ENCODE measurements at regions not wholly inside any gene's neighbourhood (a gene's known extent, or its start where the extent isn't known, plus 50 kb on each side); places are given as distances from the start of the nearest gene placed in this dataset.
"Not testable (repeated sequence)": the region's sequence is repeated elsewhere in the genome, so short reads cannot be mapped to it uniquely, and the experiment has no call there.

DNA sequence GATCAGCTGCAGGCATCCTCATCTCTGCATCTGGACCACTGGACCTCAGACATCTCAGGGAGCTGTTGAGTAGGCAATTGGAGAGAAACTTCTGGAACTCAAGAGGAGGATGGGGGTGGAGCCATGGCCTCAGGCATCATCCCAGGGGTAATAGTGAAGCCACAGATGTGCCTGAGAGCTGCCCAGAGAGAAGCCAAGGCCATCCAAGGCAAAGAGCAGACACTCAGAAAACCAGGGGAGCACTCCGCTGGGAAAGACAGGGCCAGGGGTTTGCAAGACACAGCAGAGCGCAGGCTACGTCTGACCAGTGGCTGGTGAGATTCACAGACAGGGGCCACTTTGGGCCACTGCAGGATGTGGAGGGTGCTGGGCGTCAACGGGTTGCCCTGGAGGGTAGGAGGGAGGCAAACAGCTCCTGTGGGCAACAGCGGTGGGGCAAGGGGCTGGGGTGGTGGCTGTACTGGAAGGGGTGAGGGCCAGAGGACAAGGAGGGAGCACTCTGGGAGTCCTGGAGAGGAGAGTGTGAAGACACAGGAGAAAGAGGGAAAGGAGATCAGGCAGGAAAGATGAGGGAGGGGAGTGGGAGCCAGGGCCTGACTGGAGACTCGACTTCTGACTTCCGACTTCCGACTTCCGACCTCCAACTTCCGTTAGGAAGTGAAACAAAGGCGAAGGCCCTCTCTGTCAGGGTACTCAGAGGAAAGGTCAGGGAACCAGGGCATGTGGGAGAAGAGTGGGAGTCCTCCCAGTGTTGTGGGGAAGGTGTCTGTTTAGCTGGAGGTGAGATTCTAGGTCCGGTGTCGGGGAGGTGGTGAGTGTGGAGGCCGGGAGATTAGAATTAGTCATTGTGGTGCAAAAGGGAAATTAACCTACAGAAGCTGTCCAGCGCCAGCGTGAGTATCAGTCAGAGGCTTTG lies 69.7 kb upstream of the ANTXRL start:
- in situ Hi-C loops (cut with HindIII; ENCODE audit: low pct_unique_long_range_greater_than_20kb, low sequenced_read_pairs): no loop called here
- no peak for DNase-seq (ENCODE audit: low read depth in 1 of 2, low spot score in 1 of 2)

DNA sequence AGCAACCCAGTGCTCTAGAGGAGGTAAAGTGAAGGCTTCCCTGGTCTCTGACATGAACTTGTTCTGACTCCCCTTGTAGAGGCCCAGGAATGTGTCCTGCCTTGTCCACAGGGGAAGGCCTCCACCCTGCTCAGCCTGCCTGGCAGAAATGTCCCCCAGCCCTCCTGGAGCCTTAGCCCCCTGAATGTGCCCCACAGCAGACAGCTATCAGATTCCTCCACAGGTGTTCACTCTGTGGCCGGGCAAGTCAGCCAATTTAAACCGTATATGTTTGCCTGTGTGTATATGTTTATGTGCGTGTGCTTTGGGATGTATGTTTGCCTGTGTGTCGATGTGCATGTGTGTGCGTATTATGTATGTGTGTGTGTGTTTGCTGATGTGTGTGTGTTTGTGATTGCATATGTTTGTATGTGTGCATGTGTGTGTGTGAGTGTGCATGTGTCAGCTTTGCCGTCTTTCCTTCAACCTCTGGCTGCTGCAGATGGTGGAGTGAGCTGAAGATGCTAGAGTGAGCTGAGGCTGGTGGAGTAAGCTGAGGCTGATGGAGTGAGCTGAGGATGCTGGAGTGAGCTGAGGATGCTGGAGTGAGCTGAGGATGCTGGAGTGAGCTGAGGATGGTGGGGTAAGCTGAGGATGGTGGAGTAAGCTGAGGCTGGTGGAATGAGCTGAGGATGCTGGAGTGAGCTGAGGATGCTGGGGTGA lies 68.9 kb upstream of the ANTXRL start:
- no peak for TF ChIP-seq JUND (IDR thresholded peaks at IDR 0.05; ENCODE audit: low read depth)
- in situ Hi-C loops (cut with HindIII; ENCODE audit: low pct_unique_long_range_greater_than_20kb, low sequenced_read_pairs): no loop called here
- DNase-seq (ENCODE audit: low read depth in 1 of 2, low spot score in 1 of 2): no peak

More for the DNA sequence above, 69.7 kb upstream of the ANTXRL start:
- TF ChIP-seq JUND (IDR thresholded peaks at IDR 0.05; ENCODE audit: low read depth): no peak

DNA sequence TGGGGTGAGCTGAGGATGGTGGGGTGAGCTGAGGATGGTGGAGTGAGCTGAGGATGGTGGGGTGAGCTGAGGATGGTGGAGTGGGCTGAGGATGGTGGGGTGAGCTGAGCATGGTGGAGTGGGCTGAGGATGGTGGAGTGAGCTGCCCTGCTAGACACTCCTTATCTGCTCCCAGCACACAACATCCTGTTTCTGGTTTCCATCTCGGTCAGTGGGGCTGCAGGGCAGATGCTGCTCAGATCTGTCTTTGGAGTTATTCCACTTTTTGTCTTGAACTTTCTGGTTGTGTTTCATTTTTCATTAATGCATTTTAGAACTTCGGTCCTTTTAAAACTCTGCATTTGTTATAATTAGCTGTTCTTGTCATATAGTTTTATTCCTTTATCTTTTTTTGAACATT lies 67.9 kb upstream of the ANTXRL start:
- no peak for TF ChIP-seq JUND (IDR thresholded peaks at IDR 0.05; ENCODE audit: low read depth)
- DNase-seq (ENCODE audit: low read depth in 1 of 2, low spot score in 1 of 2): no peak
- in situ Hi-C loops (cut with HindIII; ENCODE audit: low pct_unique_long_range_greater_than_20kb, low sequenced_read_pairs): no loop called here

DNA sequence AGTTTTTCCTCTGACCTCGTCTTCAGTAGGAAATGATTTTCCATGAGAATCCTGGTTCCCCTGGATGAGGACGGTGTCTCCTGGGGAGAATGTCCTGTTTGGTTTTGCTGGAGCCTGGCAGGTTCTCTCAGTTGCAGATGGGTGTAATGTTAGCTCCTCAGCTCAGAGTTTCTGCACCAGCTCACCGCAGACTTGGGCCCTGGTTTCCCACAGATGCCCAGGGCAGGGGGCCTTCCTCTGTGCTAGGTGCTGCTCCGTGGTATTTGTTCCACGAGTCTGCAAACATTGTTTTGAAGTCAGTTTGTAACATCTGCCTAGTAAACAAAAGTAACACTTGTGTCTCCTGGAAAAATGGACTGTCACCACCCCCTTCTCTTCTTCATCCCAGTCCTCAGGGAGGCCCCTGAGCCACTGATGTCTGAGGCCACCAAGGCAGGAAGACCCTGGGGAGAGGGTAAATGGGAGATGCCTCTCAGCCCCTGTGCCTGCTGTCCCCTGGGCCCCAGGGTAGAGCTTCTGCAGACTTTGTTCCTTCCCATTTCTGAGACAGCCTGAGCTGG lies 67.3 kb upstream of the ANTXRL start:
- DNase-seq (ENCODE audit: low read depth in 1 of 2, low spot score in 1 of 2); in situ Hi-C loops (cut with HindIII; ENCODE audit: low pct_unique_long_range_greater_than_20kb, low sequenced_read_pairs): not testable (repeated sequence)

DNA sequence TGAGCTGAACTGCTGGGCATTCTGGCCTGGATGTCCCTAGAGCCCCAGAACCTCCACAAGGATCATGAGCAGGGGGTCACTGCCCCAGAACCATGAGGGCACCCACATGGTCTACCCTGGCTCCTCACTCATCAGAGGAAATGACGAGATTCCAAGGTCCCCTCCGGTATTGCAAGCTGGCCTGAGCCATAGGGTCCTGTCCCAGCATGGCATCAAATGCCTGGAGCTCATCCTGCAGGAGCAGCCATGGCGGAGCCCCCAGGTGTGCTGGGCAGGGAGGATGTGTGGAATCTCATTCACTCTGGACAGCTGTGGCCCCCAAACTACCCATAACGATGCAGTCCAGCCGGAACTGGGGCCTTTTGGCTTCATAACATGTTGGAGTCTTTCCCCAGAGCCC lies 66.6 kb upstream of the ANTXRL start:
- no peak for TF ChIP-seq JUND (IDR thresholded peaks at IDR 0.05; ENCODE audit: low read depth)
- in situ Hi-C loops (cut with HindIII; ENCODE audit: low pct_unique_long_range_greater_than_20kb, low sequenced_read_pairs): no loop called here

DNA sequence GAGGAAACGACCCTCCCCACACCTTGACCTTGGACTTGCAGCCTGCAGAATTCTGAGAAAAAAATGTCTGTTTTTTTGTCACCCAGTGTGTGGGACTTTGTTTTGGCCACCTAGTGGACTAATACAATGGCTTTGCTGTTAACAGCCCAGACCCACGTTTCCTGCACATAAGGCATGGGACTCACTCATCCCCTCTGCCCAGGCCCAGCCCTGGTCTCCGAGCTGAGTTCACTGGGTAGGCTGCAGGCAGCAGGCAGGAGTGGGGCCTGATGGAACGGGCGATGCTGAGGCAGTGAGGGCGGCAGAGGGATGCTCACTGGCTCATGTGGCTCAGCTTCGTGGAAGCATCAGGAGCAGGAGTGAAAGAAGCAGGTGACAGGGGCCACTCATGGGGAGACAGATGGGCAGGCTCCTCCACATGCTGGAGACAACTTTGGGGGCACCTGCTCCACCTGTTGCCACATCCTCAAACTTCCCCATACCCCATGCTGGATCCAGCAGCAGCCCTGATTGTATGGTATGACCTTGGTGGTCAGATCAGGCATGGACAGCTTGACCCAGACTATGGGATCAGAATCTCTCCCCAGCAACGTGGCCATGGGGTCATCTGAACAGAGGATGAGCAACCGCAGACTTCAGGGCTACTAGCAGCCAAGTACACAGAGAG lies 65.8 kb upstream of the ANTXRL start:
- in situ Hi-C loops (cut with HindIII; ENCODE audit: low pct_unique_long_range_greater_than_20kb, low sequenced_read_pairs): no loop called here
- DNase-seq (ENCODE audit: low read depth in 1 of 2, low spot score in 1 of 2): no peak

More for the DNA sequence above, 66.6 kb upstream of the ANTXRL start:
- DNase-seq (ENCODE audit: low read depth in 1 of 2, low spot score in 1 of 2): no peak

DNA sequence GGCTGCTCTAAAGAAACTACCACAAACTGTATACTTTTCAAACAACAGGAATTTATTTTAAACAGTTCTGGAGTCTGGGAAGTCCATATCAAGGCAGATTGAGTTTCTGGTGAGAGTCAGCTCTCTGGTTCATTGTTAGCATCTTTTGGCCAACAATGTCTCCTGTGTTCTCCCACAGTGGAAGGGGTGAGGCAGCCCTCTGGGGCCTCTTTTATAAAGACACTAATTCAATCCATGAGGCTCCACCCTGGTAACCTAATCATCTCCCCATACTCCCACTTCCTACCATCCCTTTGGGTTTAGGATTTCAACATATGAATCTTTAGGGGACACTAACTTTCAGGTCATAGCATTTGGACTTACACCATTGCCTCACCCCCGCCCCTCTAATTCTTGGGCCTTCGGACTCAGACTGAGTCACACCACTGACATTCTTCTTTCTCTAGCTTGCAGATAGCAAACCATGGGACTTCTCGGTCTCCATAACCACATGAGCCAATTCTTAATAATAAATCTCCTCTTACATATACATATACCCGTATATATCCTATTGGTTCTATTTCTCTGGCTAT lies 64.3 kb upstream of the ANTXRL start:
- in situ Hi-C loops (cut with HindIII; ENCODE audit: low pct_unique_long_range_greater_than_20kb, low sequenced_read_pairs): no loop called here
- no peak for TF ChIP-seq JUND (IDR thresholded peaks at IDR 0.05; ENCODE audit: low read depth)
- no peak for DNase-seq (ENCODE audit: low read depth in 1 of 2, low spot score in 1 of 2)

More for the DNA sequence above, 65.8 kb upstream of the ANTXRL start:
- TF ChIP-seq JUND (IDR thresholded peaks at IDR 0.05; ENCODE audit: low read depth): no peak

DNA sequence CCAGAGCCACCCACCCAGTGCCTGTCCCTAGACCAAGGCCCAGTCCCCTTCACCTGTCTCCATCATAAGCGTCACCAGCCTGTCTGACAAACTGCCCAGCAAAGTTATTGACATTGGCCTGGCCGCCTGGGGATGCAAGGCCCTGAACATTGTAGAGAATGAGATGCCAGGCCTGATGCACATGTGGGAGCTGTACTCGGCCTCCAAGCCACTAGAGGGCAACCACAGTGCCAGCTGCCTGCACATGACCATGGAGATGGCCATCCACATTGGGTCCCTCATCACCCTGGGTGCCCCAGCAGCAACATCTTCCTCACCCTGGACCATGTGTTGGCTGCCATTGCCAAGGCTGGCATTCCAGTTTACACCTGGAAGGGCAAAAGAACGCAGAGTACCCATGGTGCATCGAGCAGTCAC lies 63.7 kb upstream of the ANTXRL start:
- DNase-seq (ENCODE audit: low read depth in 1 of 2, low spot score in 1 of 2): no peak
- in situ Hi-C loops (cut with HindIII; ENCODE audit: low pct_unique_long_range_greater_than_20kb, low sequenced_read_pairs): no loop called here
- TF ChIP-seq JUND (IDR thresholded peaks at IDR 0.05; ENCODE audit: low read depth): no peak

DNA sequence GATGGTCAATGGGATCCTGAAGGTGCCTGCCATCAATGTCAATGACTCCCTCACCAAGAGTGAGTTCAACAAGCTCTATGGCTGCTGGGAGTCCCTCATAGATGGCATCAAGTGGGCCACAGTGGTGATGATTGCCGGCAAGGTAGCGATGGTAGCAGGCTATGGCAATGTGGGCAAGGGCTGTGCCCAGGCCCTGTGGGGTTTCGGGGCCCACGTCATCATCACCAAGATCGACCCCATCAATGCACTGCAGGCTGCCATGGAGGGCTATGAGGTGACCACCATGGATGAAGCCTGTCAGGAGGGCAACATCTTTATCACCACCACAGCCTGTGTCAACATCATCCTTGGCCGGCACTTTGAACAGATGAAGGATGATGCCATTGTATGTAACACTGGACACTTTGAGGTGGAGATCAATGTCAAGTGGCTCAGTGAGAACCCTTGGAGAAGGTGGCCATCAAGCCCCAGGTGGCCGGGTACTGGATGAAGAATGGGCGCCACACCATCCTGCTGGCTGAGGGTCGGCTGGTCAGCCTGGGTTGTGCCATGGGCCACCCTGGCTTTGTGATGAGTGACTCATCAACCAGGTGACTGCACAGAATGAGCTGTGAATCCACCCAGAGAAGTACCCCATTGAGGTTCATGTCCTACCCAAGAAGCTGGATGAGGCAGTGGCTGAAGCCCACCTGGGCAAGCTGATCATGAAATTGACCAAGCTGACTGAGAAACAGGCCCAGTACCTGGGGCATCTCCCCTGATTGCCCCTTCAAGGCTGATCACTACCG lies 63.0 kb upstream of the ANTXRL start:
- no peak for TF ChIP-seq JUND (IDR thresholded peaks at IDR 0.05; ENCODE audit: low read depth)

DNA sequence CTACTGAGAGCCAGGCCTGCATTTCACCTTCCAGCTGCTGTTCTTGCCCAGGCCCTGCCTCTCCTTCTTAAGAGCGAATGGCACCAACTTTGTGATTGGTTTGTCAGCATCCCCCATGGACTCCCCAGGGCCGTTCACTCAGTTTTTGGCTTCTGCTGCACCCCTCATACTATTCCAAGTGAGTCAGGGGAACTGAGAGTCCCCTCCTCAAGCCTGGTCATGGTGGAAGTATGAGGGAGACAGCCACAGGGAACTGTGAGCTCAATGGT lies 62.4 kb upstream of the ANTXRL start:
- DNase-seq (ENCODE audit: low read depth in 1 of 2, low spot score in 1 of 2): no peak
- no peak for TF ChIP-seq JUND (IDR thresholded peaks at IDR 0.05; ENCODE audit: low read depth)
- in situ Hi-C loops (cut with HindIII; ENCODE audit: low pct_unique_long_range_greater_than_20kb, low sequenced_read_pairs): no loop called here

More for the DNA sequence above, 63.0 kb upstream of the ANTXRL start:
- DNase-seq (ENCODE audit: low read depth in 1 of 2, low spot score in 1 of 2): no peak
- in situ Hi-C loops (cut with HindIII; ENCODE audit: low pct_unique_long_range_greater_than_20kb, low sequenced_read_pairs): no loop called here

DNA sequence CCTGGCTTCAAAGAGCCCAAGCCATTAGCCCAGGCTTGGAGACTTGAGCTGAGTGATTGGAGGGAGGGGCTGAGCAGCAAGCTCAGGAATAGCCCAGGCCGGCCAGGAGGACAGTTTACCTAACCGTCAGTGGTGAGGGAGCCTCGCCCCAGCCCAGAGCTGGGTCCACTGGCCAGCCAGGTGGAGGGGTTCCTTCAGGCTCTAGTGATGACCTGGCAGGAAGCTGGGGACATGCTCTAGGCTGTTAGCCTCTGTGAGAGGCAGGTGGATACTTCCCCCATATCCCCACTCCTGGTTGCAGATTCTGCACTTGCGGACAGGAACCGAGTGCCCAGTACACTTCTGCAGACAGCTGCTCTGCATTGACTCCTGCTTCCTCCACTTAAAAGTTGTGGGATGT lies 61.2 kb upstream of the ANTXRL start:
- no peak for DNase-seq (ENCODE audit: low read depth in 1 of 2, low spot score in 1 of 2)
- in situ Hi-C loops (cut with HindIII; ENCODE audit: low pct_unique_long_range_greater_than_20kb, low sequenced_read_pairs): no loop called here
- TF ChIP-seq JUND (IDR thresholded peaks at IDR 0.05; ENCODE audit: low read depth): no peak

DNA sequence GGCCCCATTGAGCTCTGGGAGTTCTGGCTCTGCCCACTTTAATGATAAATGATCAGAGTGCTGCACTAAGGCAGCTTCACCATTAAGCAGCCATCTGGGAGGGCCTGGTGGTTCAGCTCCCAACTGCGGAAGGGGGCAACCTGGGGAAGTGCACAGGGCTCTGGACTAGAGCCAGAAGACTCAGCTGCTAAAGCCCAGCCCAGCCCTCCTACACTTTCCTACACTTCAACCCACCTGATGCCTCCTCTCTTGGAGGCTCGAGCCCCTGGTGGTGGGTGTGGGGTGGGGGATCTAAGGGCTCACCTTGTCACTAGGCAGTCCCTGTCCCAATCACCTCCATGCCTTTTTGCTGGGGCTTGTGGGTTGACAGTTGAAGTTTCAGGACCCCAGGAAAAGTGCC lies 60.6 kb upstream of the ANTXRL start:
- no peak for DNase-seq (ENCODE audit: low read depth in 1 of 2, low spot score in 1 of 2)
- in situ Hi-C loops (cut with HindIII; ENCODE audit: low pct_unique_long_range_greater_than_20kb, low sequenced_read_pairs): no loop called here

More for the DNA sequence above, 60.6 kb upstream of the ANTXRL start:
- TF ChIP-seq JUND (IDR thresholded peaks at IDR 0.05; ENCODE audit: low read depth): no peak

Measured in T47D (cell line).